SK-N-SH treated with all-trans-retinoic acid at 6 μM for 48 hours (cell line): ENCODE measurements at regions not wholly inside any gene's neighbourhood (a gene's known extent, or its start where the extent isn't known, plus 50 kb on each side); places are given as distances from the start of the nearest gene placed in this dataset.
"Not testable (repeated sequence)": the region's sequence is repeated elsewhere in the genome, so short reads cannot be mapped to it uniquely, and the experiment has no call there.

Source experiments
- ATAC-seq: fragments of 200-7000 bp; cut with Tn5 transposase; 3 replicates; pipeline ENCODE4 v1.9.1; 2020; ENCODE audit warnings: mild to moderate bottlenecking, moderate library complexity
- BACH2 ChIP-seq: fragments of 250-450 bp; sonication (Bioruptor Pico); IDR thresholded peaks from 2 replicates; pipeline ENCODE4 v1.9.0; 2021; ENCODE audit warnings: mild to moderate bottlenecking, borderline replicate concordance
- CREB5 ChIP-seq: fragments of 250-450 bp; sonication (Bioruptor Pico); IDR thresholded peaks from 2 replicates; pipeline ENCODE4 v1.5.1; 2020; ENCODE audit warnings: low read depth, mild to moderate bottlenecking, moderate library complexity
- CSDC2 ChIP-seq: fragments of 250-450 bp; sonication (Bioruptor Pico); IDR thresholded peaks from 2 replicates; pipeline ENCODE4 v1.5.0; 2020; ENCODE audit warnings: mild to moderate bottlenecking, moderate library complexity
- CSRNP3 ChIP-seq: fragments of 250-450 bp; sonication (Bioruptor Pico); IDR thresholded peaks from 2 replicates; pipeline ENCODE4 v1.5.1; 2021; ENCODE audit warnings: mild to moderate bottlenecking, moderate library complexity
- ESRRG ChIP-seq: fragments of 250-450 bp; sonication (Bioruptor Pico); IDR thresholded peaks from 2 replicates; pipeline ENCODE4 v1.6.1; 2021; ENCODE audit warnings: mild to moderate bottlenecking
- GLIS3 ChIP-seq: fragments of 250-450 bp; sonication (Bioruptor Pico); IDR thresholded peaks from 2 replicates; pipeline ENCODE4 v1.5.0; 2020; ENCODE audit warnings: mild to moderate bottlenecking, moderate library complexity
- ISL1 ChIP-seq: fragments of 250-450 bp; sonication (Bioruptor Pico); IDR thresholded peaks from 2 replicates; pipeline ENCODE4 v2.1.2; 2022; ENCODE audit warnings: mild to moderate bottlenecking, moderate library complexity
- OSR1 ChIP-seq: fragments of 250-450 bp; sonication (Bioruptor Pico); IDR thresholded peaks from 2 replicates; pipeline ENCODE4 v1.8.0; 2022; ENCODE audit warnings: moderate library complexity, mild to moderate bottlenecking, inconsistent platforms
- POU6F1 ChIP-seq: fragments of 250-450 bp; sonication (Bioruptor Pico); IDR thresholded peaks from 2 replicates; pipeline ENCODE4 v1.8.0; 2021; ENCODE audit warnings: low read depth, mild to moderate bottlenecking, moderate library complexity, borderline replicate concordance
- PPARA ChIP-seq: fragments of 250-450 bp; sonication (Bioruptor Pico); IDR thresholded peaks from 2 replicates; pipeline ENCODE4 v1.5.0; 2020; ENCODE audit warnings: mild to moderate bottlenecking, borderline replicate concordance
- RARB ChIP-seq: fragments of 250-450 bp; sonication (Bioruptor Pico); IDR thresholded peaks from 2 replicates; pipeline ENCODE4 v1.8.0; 2021; ENCODE audit warnings: mild to moderate bottlenecking, moderate library complexity
- SNAI2 ChIP-seq: fragments of 250-450 bp; sonication (Bioruptor Pico); IDR thresholded peaks from 2 replicates; pipeline ENCODE4 v1.5.0; 2020; ENCODE audit warnings: mild to moderate bottlenecking, moderate library complexity
- TCF4 ChIP-seq: fragments of 250-450 bp; sonication (Bioruptor Pico); IDR thresholded peaks from 2 replicates; pipeline ENCODE4 v1.8.0; 2021; ENCODE audit warnings: mild to moderate bottlenecking, moderate library complexity, borderline replicate concordance
- TOX ChIP-seq: fragments of 250-450 bp; sonication (Bioruptor Pico); IDR thresholded peaks from 2 replicates; pipeline ENCODE4 v1.8.0; 2021; ENCODE audit warnings: mild to moderate bottlenecking, moderate library complexity, borderline replicate concordance
- ZC3H10 ChIP-seq: fragments of 250-450 bp; sonication (Bioruptor Pico); IDR thresholded peaks from 2 replicates; pipeline ENCODE4 v1.5.1; 2021; ENCODE audit warnings: mild to moderate bottlenecking, moderate library complexity
- ZFP3 ChIP-seq: fragments of 250-450 bp; sonication (Bioruptor Pico); IDR thresholded peaks from 2 replicates; pipeline ENCODE4 v1.5.0; 2020; ENCODE audit warnings: mild to moderate bottlenecking, moderate library complexity
- ZFP30 ChIP-seq: fragments of 450-650 bp; formaldehyde crosslinking; IDR thresholded peaks from 2 replicates; pipeline ENCODE4 v1.5.0; 2022; ENCODE audit warnings: mild to moderate bottlenecking, moderate library complexity
- ZNF565 ChIP-seq: fragments of 450-650 bp; formaldehyde crosslinking; conservative IDR thresholded peaks from 2 replicates; pipeline ENCODE4 v1.5.0; 2020; ENCODE audit warnings: low read depth, mild to moderate bottlenecking, moderate library complexity
- ZNF70 ChIP-seq: fragments of 450-650 bp; formaldehyde crosslinking; IDR thresholded peaks from 2 replicates; pipeline ENCODE4 v1.5.0; 2020; ENCODE audit warnings: mild to moderate bottlenecking, moderate library complexity
- ZNF8 ChIP-seq: fragments of 450-650 bp; formaldehyde crosslinking; IDR thresholded peaks from 2 replicates; pipeline ENCODE4 v1.5.0; 2020; ENCODE audit warnings: mild to moderate bottlenecking, moderate library complexity
- TF ChIP-seq, protein P1 (sequence below): fragments of 250-450 bp; sonication (Bioruptor Pico); IDR thresholded peaks from 2 replicates; pipeline ENCODE4 v1.8.0; 2020; ENCODE audit warnings: mild to moderate bottlenecking, moderate library complexity, borderline replicate concordance

DNA sequence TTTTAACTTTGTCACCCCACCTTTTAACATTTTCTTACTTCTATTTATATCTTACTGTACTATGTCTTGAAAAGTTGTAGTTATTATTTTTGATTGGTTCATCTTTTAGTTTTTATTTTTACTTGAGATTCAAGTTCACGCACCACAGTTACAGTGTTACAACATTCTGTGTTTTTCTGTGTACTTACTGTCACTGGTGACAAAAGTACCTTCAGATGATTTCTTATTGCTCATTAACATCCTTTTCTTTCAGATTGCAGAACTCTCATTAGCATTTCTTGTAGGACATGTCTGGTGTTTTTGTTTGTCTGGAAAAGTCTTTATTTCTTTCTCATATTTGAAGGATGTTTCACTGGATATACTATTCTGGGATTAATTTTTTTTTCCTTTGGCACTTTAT, 289.9 kb downstream of the BCAT1 start:
- ATAC-seq = no peak
- TF ChIP-seq RARB (CRISPR knock-in tag) (no peak), ZNF8 (no peak), SNAI2 (no peak), ZNF565 (CRISPR knock-in tag) (no peak), ZC3H10 (CRISPR knock-in tag) (no peak), CSRNP3 (CRISPR knock-in tag) (no peak)

GRCh38 chr12:24654344-24654743, 294.6 kb downstream of the BCAT1 start:
- not testable (repeated sequence) for ATAC-seq

DNA sequence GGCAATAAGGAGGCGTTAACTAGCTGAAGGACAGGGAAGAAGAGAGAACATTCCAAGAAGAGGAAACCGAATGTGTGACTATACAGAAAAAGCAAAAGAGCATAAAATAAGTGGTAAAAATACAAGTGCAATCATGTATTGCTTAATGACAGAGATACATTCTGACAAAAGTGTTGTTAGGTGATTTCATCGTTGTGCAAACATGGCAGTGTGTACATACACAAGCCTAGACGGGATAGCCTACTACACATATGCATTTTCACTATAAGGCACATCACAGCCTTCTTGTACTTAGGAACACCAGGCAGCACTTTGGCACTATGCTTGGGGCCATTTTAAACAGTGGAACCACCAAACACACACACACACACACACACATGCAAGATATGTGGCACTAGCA, 299.3 kb downstream of the BCAT1 start:
- ATAC-seq = no peak
- TF ChIP-seq, protein P1, sequence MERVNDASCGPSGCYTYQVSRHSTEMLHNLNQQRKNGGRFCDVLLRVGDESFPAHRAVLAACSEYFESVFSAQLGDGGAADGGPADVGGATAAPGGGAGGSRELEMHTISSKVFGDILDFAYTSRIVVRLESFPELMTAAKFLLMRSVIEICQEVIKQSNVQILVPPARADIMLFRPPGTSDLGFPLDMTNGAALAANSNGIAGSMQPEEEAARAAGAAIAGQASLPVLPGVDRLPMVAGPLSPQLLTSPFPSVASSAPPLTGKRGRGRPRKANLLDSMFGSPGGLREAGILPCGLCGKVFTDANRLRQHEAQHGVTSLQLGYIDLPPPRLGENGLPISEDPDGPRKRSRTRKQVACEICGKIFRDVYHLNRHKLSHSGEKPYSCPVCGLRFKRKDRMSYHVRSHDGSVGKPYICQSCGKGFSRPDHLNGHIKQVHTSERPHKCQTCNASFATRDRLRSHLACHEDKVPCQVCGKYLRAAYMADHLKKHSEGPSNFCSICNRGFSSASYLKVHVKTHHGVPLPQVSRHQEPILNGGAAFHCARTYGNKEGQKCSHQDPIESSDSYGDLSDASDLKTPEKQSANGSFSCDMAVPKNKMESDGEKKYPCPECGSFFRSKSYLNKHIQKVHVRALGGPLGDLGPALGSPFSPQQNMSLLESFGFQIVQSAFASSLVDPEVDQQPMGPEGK (CRISPR knock-in tag) = no peak
- TF ChIP-seq ISL1 (CRISPR knock-in tag) = no peak
- no peak for TF ChIP-seq OSR1
- TF ChIP-seq ESRRG (CRISPR knock-in tag) = no peak
- TF ChIP-seq PPARA (CRISPR knock-in tag) = no peak
- TF ChIP-seq ZFP30 = no peak
- no peak for TF ChIP-seq SNAI2
- TF ChIP-seq CSDC2 (CRISPR knock-in tag) = no peak
- no peak for TF ChIP-seq RARB (CRISPR knock-in tag)
- TF ChIP-seq GLIS3 (CRISPR knock-in tag) = no peak
- no peak for TF ChIP-seq ZFP3 (CRISPR knock-in tag)
- TF ChIP-seq POU6F1 (CRISPR knock-in tag) = no peak
- no peak for TF ChIP-seq TCF4
- TF ChIP-seq TOX (CRISPR knock-in tag) = no peak
- TF ChIP-seq BACH2 = no peak
- TF ChIP-seq CREB5 (CRISPR knock-in tag) = no peak
- TF ChIP-seq ZNF8 = no peak

DNA sequence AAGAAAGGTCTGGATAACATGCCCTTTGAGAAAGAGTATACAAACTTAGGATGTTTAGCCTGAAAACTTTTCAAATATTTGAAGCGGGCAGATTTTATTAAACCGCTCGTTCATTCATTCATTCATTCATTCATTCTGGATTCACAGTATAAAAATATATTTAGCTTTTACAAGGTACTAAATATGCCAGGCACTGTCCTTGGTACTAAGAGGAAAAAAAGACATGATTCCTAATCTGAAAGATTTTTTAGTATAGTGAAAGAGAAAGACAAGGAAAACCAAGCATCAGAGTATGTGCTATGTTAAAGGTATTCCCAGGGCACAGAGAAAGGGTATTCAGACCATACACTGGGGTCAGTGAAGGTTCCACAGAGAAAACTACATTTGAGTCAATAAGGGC, 299.7 kb downstream of the BCAT1 start:
- ATAC-seq = no peak
- no peak for TF ChIP-seq ESRRG (CRISPR knock-in tag)

GRCh38 chr12:24645254-24645653, 303.6 kb downstream of the BCAT1 start:
- ATAC-seq = no peak
- TF ChIP-seq CSDC2 (CRISPR knock-in tag) = no peak
- no peak for TF ChIP-seq SNAI2
- TF ChIP-seq RARB (CRISPR knock-in tag) = no peak
- no peak for TF ChIP-seq BACH2
- TF ChIP-seq POU6F1 (CRISPR knock-in tag) = no peak
- TF ChIP-seq ISL1 (CRISPR knock-in tag) = no peak
- no peak for TF ChIP-seq ZFP30
- no peak for TF ChIP-seq ZC3H10 (CRISPR knock-in tag)
- no peak for TF ChIP-seq TOX (CRISPR knock-in tag)
- TF ChIP-seq ZNF70 (CRISPR knock-in tag) = no peak
- TF ChIP-seq, all 23 proteins: peak for 0
